HepG2 (cell line): ENCODE measurements at regions not wholly inside any gene's neighbourhood (a gene's known extent, or its start where the extent isn't known, plus 50 kb on each side); places are given as distances from the start of the nearest gene placed in this dataset.

Source experiments
- ATAC-seq: fragments of 200-7000 bp; cut with Tn5 transposase; 3 replicates; pipeline ENCODE4 v1.9.1; 2020; ENCODE audit warnings: mild to moderate bottlenecking, moderate library complexity
- BruUV-seq: library from RNA; stranded (reverse); fragments of 400-500 nt; replicated peaks from 2 replicates; lab custom pipeline; 2021; lab: Mats Ljungman, UMichigan
- CTCF ChIA-PET: fragments of 300-600 bp; formaldehyde crosslinking; extraction: SDS; loops from one replicate; lab custom pipeline; 2021; ENCODE audit warnings: low total read pairs, inconsistent platforms, low intra/inter-chr PET ratio; lab: Yijun Ruan, JAX
- POLR2A ChIA-PET: fragments of 350-600 bp; sonication (Branson Sonifier 250); formaldehyde crosslinking; loops from one replicate; lab custom pipeline; 2020; ENCODE audit warnings: antibody characterized with exemption, inconsistent platforms; lab: Yijun Ruan, JAX
- DNase-seq: peaks from one replicate; pipeline ENCODE4 v3.0.0-alpha.2; 2015; ENCODE audit warnings: low spot score
- FAIRE-seq: peaks from 3 replicates; lab custom pipeline; 2011; peaks lifted over from hg19 to GRCh38; lab: Jason Lieb, UNC
- H2AFZ ChIP-seq: one replicate; pipeline ENCODE4 v1.6.1; 2011; ENCODE audit warnings: low read length, inconsistent platforms
- H3K27ac ChIP-seq: fragments of 300-600 bp; 3 replicates; pipeline ENCODE4 v1.8.0; 2011; ENCODE audit warnings: mixed run types, mild to moderate bottlenecking, mixed read lengths, low read length, inconsistent platforms; ENCODE audit not compliant: insufficient read depth; ENCODE audit errors: extremely low read length
- H3K27me3 ChIP-seq, 2 experiments: fragments of 200-600 bp in 1 of 2; 2 replicates in 1 of 2; 3 replicates in 1 of 2; pipeline versions ENCODE4 v1.6.0 to v1.8.0; 2011; ENCODE audit warnings: low read length in 2 of 2, mild to moderate bottlenecking in 2 of 2, moderate library complexity in 2 of 2, inconsistent platforms in 1 of 2; ENCODE audit not compliant: insufficient read depth in 2 of 2, control insufficient read depth in 1 of 2
- H3K36me3 ChIP-seq, 2 experiments: fragments of 200-600 bp in 1 of 2; replicated peaks in 1 of 2; 2 replicates in 1 of 2; 3 replicates in 1 of 2; pipeline versions ENCODE4 v1.5.1 to v1.8.0; 2011; ENCODE audit warnings: low read length in 2 of 2, inconsistent platforms in 1 of 2; ENCODE audit not compliant: insufficient read depth in 2 of 2, control insufficient read depth in 1 of 2
- H3K4me1 ChIP-seq: 2 replicates; pipeline ENCODE4 v1.5.1; 2012; ENCODE audit warnings: low read length, inconsistent platforms; ENCODE audit not compliant: insufficient read depth
- H3K4me2 ChIP-seq: 2 replicates; pipeline ENCODE4 v1.6.0; 2011; ENCODE audit warnings: low read depth, low read length, inconsistent platforms
- H3K4me3 ChIP-seq, 3 experiments: fragments of 200-600 bp in 1 of 3; sonication (generic), shearing (Covaris generic) in 1 of 3; replicated peaks in 1 of 3; 2 replicates each; pipeline ENCODE4 v1.5.1; 2011 to 2016; ENCODE audit warnings: low read length in 3 of 3, inconsistent platforms in 2 of 3, low read depth in 2 of 3, mild to moderate bottlenecking in 2 of 3, control low read depth in 1 of 3, mixed read lengths in 1 of 3; ENCODE audit not compliant: insufficient read depth in 1 of 3
- H3K79me2 ChIP-seq: one replicate; pipeline ENCODE4 v1.6.1; 2011; ENCODE audit warnings: low read length, inconsistent platforms; ENCODE audit not compliant: insufficient read depth
- H3K9ac ChIP-seq: 2 replicates; pipeline ENCODE4 v1.6.0; 2011; ENCODE audit warnings: mild to moderate bottlenecking, low read depth, low read length, inconsistent platforms; ENCODE audit not compliant: insufficient read depth
- H3K9me3 ChIP-seq: 2 replicates; pipeline ENCODE4 v1.5.1; 2012; ENCODE audit warnings: mild to moderate bottlenecking, low read length
- H4K20me1 ChIP-seq: 2 replicates; pipeline ENCODE4 v1.6.0; 2011; ENCODE audit warnings: inconsistent platforms, mild to moderate bottlenecking, low read length, moderate library complexity; ENCODE audit not compliant: insufficient read depth
- ARID2 ChIP-seq: sonication (generic); formaldehyde crosslinking; IDR thresholded peaks from 2 replicates; pipeline ENCODE4 v1.8.1; 2022; ENCODE audit warnings: mild to moderate bottlenecking, missing genetic modification reagents, borderline replicate concordance
- CCAR2 ChIP-seq: fragments of 200-400 bp; formaldehyde crosslinking; optimal IDR thresholded peaks from 2 replicates; pipeline ENCODE3; 2018; ENCODE audit warnings: low read depth, mild to moderate bottlenecking, low read length, moderate library complexity
- CSRNP2 ChIP-seq: sonication (generic); formaldehyde crosslinking; conservative IDR thresholded peaks from 2 replicates; pipeline ENCODE4 v1.8.0; 2022; ENCODE audit warnings: low read depth, missing genetic modification reagents
- ETV6 ChIP-seq: sonication (generic); formaldehyde crosslinking; conservative IDR thresholded peaks from 2 replicates; pipeline ENCODE4 v1.4.0; 2020; ENCODE audit warnings: missing genetic modification reagents
- FOXC1 ChIP-seq: sonication (generic); formaldehyde crosslinking; IDR thresholded peaks from 2 replicates; pipeline ENCODE4 v1.8.0; 2022; ENCODE audit warnings: mild to moderate bottlenecking, missing genetic modification reagents, borderline replicate concordance
- JUND ChIP-seq: sonication (generic); formaldehyde crosslinking; IDR thresholded peaks from 2 replicates; pipeline ENCODE4 v1.8.0; 2022; ENCODE audit warnings: mild to moderate bottlenecking, missing genetic modification reagents
- NR2F6 ChIP-seq, 2 experiments: IDR thresholded peaks; 2 replicates each; pipeline ENCODE4 v1.6.1; 2016; ENCODE audit warnings: antibody characterized with exemption in 1 of 2, mild to moderate bottlenecking in 1 of 2
- PCBP1 ChIP-seq: fragments of 200-400 bp; formaldehyde crosslinking; IDR thresholded peaks from 2 replicates; pipeline ENCODE4 v1.6.1; 2017; ENCODE audit warnings: mild to moderate bottlenecking, low read depth, low read length, borderline replicate concordance
- TARDBP ChIP-seq: sonication (generic); formaldehyde crosslinking; IDR thresholded peaks from 2 replicates; pipeline ENCODE4 v1.8.0; 2022; ENCODE audit warnings: mild to moderate bottlenecking, missing genetic modification reagents
- ZNF317 ChIP-seq: sonication (generic); formaldehyde crosslinking; IDR thresholded peaks from 2 replicates; pipeline ENCODE4 v1.5.0; 2020; ENCODE audit warnings: mild to moderate bottlenecking, missing genetic modification reagents
- ZNF382 ChIP-seq: sonication (generic); formaldehyde crosslinking; IDR thresholded peaks from 2 replicates; pipeline ENCODE4 v1.5.0; 2020; ENCODE audit warnings: missing genetic modification reagents, mild to moderate bottlenecking, borderline replicate concordance
- ZSCAN12 ChIP-seq: sonication (generic); formaldehyde crosslinking; IDR thresholded peaks from 2 replicates; pipeline ENCODE4 v1.9.0; 2021; ENCODE audit warnings: mild to moderate bottlenecking, missing genetic modification reagents
- WGBS: methylation state at CpG from one replicate; pipeline ENCODE4 v1.1.6; 2017; ENCODE audit warnings: low lambda C conversion rate; 5-methylcytosine and 5-hydroxymethylcytosine counted together
- in situ Hi-C: cut with HindIII; loops from 2 replicates; pipeline ENCODE4 v1.10.0; 2017; ENCODE audit warnings: low pct_unique_long_range_greater_than_20kb; ENCODE audit not compliant: extremely low pct_ligation_motif_present
- intact Hi-C: fragments of 100-400 bp; cut with micrococcal nuclease; formaldehyde crosslinking; loops from one replicate; pipeline ENCODE4 v1.10.0; 2022; ENCODE audit not compliant: unreplicated experiment
- TF ChIP-seq, protein P1 (sequence below): sonication (generic); formaldehyde crosslinking; IDR thresholded peaks from 2 replicates; pipeline ENCODE4; 2020; ENCODE audit warnings: missing genetic modification reagents, mild to moderate bottlenecking, borderline replicate concordance
- TF ChIP-seq, protein P2 (sequence below): sonication (generic); formaldehyde crosslinking; IDR thresholded peaks from 2 replicates; pipeline ENCODE4 v1.9.0; 2022; ENCODE audit warnings: low read depth, missing genetic modification reagents

DNA sequence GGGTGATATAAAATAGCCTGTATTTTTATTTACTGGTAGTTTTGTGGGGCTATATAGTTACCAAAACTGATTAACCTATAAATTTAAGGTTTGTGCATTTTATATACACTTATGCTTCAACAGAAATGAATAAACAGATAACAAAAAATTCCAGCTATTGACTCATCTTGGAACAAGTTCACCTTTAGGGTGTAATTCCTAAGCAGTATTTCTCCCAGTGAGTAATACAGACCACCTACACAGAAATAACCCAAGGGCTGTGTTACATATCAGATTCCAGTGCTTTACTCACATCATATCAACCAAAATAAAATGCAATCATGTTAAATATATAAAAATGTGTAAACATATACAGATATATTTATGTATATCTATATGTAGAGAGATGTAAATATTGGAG, 345.6 kb downstream of the ADAMTS20 start:
- no peaks in the 10 kb centered on the region for H3K9me3 ChIP-seq
- H4K20me1 ChIP-seq, result no peaks in the 10 kb centered on the region
- DNase-seq, result no peak
- H3K27me3 ChIP-seq, result no peaks in the 10 kb centered on the region
- TF ChIP-seq CCAR2 (no peak), TARDBP (CRISPR knock-in tag) (no peak), CSRNP2 (CRISPR knock-in tag) (no peak), NR2F6 (IDR thresholded peaks at IDR 0.05) (no peak), NR2F6 (CRISPR knock-in tag; IDR thresholded peaks at IDR 0.05) (no peak)
- no peaks in the 10 kb centered on the region for H3K79me2 ChIP-seq
- no peak overlapping the region for H3K9ac ChIP-seq
- intact Hi-C loops (no loop called here), in situ Hi-C loops (no loop called here)
- ChIA-PET POLR2A (no interaction called here), CTCF (no interaction called here)
- FAIRE-seq, result no peak
- H3K4me1 ChIP-seq, result no peaks in the 10 kb centered on the region
- no TSS peak for BruUV-seq
- no peak overlapping the region for H2AFZ ChIP-seq
- no peak overlapping the region for H3K27ac ChIP-seq
- H3K4me3 ChIP-seq, result no peak overlapping the region
- ATAC-seq, result no peak
- no peaks in the 10 kb centered on the region for H3K36me3 ChIP-seq
- no peak overlapping the region for H3K4me2 ChIP-seq

GRCh38 chr12:43198608-43199007, 353.4 kb downstream of the ADAMTS20 start:
- no peaks in the 10 kb centered on the region for H4K20me1 ChIP-seq
- H3K27ac ChIP-seq, result no peak overlapping the region
- no peaks in the 10 kb centered on the region for H3K4me1 ChIP-seq
- DNase-seq (no peak), FAIRE-seq (no peak), ATAC-seq (no peak)
- H3K27me3 ChIP-seq, result no peaks in the 10 kb centered on the region
- no peak overlapping the region for H3K4me2 ChIP-seq
- no peaks in the 10 kb centered on the region for H3K79me2 ChIP-seq
- no peak overlapping the region for H3K4me3 ChIP-seq
- POLR2A ChIA-PET, result no interaction called here
- 4% methylated on average over 2 of the region's 2 CpGs for WGBS
- in situ Hi-C loops (no loop called here), intact Hi-C loops (no loop called here)
- no peak overlapping the region for H2AFZ ChIP-seq
- CTCF ChIA-PET, result no interaction called here
- no peaks in the 10 kb centered on the region for H3K36me3 ChIP-seq
- no peaks in the 10 kb centered on the region for H3K9me3 ChIP-seq
- no TSS peak for BruUV-seq
- H3K9ac ChIP-seq, result no peak overlapping the region
- no peak for TF ChIP-seq FOXC1 (CRISPR knock-in tag)
- TF ChIP-seq, protein P1, sequence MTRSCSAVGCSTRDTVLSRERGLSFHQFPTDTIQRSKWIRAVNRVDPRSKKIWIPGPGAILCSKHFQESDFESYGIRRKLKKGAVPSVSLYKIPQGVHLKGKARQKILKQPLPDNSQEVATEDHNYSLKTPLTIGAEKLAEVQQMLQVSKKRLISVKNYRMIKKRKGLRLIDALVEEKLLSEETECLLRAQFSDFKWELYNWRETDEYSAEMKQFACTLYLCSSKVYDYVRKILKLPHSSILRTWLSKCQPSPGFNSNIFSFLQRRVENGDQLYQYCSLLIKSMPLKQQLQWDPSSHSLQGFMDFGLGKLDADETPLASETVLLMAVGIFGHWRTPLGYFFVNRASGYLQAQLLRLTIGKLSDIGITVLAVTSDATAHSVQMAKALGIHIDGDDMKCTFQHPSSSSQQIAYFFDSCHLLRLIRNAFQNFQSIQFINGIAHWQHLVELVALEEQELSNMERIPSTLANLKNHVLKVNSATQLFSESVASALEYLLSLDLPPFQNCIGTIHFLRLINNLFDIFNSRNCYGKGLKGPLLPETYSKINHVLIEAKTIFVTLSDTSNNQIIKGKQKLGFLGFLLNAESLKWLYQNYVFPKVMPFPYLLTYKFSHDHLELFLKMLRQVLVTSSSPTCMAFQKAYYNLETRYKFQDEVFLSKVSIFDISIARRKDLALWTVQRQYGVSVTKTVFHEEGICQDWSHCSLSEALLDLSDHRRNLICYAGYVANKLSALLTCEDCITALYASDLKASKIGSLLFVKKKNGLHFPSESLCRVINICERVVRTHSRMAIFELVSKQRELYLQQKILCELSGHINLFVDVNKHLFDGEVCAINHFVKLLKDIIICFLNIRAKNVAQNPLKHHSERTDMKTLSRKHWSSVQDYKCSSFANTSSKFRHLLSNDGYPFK, result no peak
- no peak for TF ChIP-seq PCBP1
- no peak for TF ChIP-seq ARID2 (CRISPR knock-in tag)
- no peak for TF ChIP-seq JUND (CRISPR knock-in tag)
- TF ChIP-seq ZNF317 (CRISPR knock-in tag), result no peak
- TF ChIP-seq ZSCAN12 (CRISPR knock-in tag), result no peak
- TF ChIP-seq ZNF382, result no peak
- TF ChIP-seq, protein P2, sequence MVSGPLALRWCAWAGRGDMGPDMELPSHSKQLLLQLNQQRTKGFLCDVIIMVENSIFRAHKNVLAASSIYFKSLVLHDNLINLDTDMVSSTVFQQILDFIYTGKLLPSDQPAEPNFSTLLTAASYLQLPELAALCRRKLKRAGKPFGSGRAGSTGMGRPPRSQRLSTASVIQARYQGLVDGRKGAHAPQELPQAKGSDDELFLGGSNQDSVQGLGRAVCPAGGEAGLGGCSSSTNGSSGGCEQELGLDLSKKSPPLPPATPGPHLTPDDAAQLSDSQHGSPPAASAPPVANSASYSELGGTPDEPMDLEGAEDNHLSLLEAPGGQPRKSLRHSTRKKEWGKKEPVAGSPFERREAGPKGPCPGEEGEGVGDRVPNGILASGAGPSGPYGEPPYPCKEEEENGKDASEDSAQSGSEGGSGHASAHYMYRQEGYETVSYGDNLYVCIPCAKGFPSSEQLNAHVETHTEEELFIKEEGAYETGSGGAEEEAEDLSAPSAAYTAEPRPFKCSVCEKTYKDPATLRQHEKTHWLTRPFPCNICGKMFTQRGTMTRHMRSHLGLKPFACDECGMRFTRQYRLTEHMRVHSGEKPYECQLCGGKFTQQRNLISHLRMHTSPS (CRISPR knock-in tag), result no peak
- TF ChIP-seq ETV6, result no peak
